GM18502 (cell line): ENCODE measurements at regions not wholly inside any gene's neighbourhood (a gene's known extent, or its start where the extent isn't known, plus 50 kb on each side); places are given as distances from the start of the nearest gene placed in this dataset.

ENCODE experiments used
- ATAC-seq: cut with Tn5 transposase; IDR thresholded peaks from one replicate; pipeline ENCODE4 v1.9.1; 2021; ENCODE audit warnings: mild to moderate bottlenecking; ENCODE audit not compliant: unreplicated experiment, poor library complexity

GRCh38 chr18:68623342-68623741 is 91.6 kb downstream of the TMX3 start:
- peak; percentile 86 for ATAC-seq

- no peak for ATAC-seq
Observed at GRCh38 chr18:68611311-68611710, 103.6 kb downstream of the TMX3 start.

DNA sequence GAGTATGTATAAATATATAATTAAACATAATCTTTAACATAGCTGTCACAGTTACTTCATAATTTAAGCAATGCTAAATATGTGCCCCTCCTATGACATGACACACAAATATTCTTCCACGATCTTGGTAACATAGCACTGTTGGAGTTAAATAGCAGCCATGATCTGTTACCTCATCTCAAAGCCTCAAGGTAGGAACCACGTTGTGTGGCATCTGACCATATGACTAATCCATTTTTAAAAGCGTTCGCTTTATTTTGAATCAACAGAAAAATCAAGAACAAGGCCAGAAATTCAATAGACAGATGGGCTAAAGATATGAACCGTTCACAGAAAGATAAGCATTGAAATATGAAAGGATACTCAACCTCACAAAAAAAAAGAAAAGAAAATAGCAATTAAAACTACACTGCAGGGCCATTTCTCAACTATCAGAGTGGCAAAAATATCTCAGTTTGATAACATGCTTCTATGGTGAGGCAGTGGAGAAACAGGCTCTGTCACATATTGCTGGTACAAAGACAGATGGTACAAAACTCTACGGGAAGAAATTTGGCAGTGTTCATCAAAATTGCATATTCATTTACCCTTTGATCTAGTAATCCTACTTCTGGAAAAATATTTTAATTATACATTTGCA is 105.9 kb downstream of the TMX3 start:
- no peak for ATAC-seq

- peak; percentile 46 for ATAC-seq
Observed at GRCh38 chr18:68607852-68608251, 107.1 kb downstream of the TMX3 start.

- ATAC-seq, result no peak
Observed at GRCh38 chr18:68604256-68604655, 110.7 kb downstream of the TMX3 start.

- ATAC-seq, result no peak
Observed at GRCh38 chr18:68596016-68596415, 118.9 kb downstream of the TMX3 start.

GRCh38 chr18:68588169-68588568 is 126.7 kb downstream of the TMX3 start:
- ATAC-seq, result no peak

GRCh38 chr18:68583685-68584084 is 131.2 kb downstream of the TMX3 start:
- no peak for ATAC-seq

- ATAC-seq, result no peak
Observed at GRCh38 chr18:68574311-68574710, 140.6 kb downstream of the TMX3 start.

- no peak for ATAC-seq
Observed at GRCh38 chr18:68569936-68570335, 145.0 kb downstream of the TMX3 start.

DNA sequence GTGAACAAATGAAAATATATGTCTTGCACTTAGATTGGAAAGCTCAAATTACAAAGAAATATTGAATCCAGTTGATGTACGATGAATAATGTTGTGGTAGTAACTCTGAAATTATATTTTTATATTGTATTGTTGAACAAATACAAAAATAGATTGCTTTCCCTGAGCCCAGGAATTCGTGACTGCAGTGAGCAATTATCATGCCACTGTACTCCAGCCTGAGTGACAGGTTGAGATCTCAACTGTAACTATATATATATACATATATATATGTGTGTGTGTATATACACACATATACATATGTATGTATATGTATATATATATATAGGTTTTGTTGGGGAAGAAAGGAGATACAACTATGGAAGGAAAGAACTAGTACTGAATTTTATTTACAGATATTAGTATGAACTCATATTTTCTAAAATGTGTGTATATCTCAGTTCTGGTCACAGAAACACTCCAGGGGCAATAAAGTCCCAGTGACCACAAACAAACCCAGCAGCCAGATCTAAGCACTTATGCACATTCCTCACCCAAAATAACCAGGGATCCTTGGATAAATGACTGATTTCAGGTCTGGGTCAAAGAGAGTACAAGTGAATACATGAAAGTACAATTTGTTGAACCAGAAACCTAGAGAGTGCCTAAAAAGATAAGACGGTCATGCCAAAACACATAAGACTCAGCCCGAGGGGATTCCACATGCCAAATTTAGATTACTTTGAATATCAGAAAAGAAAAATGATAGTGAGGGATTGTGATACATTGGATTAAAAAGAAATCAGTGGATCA is 146.3 kb downstream of the TMX3 start:
- no peak for ATAC-seq

GRCh38 chr18:68566991-68567390 is 147.9 kb downstream of the TMX3 start:
- ATAC-seq, result no peak

- ATAC-seq, result no peak
Observed at GRCh38 chr18:68564961-68565360, 149.9 kb downstream of the TMX3 start.

- ATAC-seq, result no peak
Observed at GRCh38 chr18:68564351-68564750, 150.6 kb downstream of the TMX3 start.

DNA sequence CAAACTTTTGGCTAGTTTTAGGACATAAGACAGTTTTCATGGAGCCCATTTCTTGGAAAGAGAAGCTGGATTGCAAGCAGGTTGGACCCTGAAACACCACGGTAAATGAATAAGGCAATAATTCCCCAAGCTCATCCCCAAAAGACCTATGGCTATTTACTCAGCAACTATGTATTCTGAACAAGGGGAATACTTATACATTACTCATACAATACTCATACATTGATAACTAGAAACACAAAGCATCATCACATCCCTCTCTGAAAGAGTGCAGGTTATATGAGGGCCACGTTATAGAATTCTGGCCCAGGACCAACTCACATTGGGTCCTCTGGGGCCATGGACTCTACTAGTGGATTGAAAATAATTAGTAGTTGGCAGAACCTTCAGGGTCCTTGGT is 154.8 kb downstream of the TMX3 start:
- no peak for ATAC-seq

- no peak for ATAC-seq
Observed at GRCh38 chr18:68557183-68557582, 157.7 kb downstream of the TMX3 start.

GRCh38 chr18:68555879-68556301 is 159.0 kb downstream of the TMX3 start:
- ATAC-seq, result no peak

GRCh38 chr18:68548904-68549870 is 165.7 kb downstream of the TMX3 start:
- no peak for ATAC-seq

- ATAC-seq, result no peak
Observed at GRCh38 chr18:68543344-68543743, 171.6 kb downstream of the TMX3 start.

DNA sequence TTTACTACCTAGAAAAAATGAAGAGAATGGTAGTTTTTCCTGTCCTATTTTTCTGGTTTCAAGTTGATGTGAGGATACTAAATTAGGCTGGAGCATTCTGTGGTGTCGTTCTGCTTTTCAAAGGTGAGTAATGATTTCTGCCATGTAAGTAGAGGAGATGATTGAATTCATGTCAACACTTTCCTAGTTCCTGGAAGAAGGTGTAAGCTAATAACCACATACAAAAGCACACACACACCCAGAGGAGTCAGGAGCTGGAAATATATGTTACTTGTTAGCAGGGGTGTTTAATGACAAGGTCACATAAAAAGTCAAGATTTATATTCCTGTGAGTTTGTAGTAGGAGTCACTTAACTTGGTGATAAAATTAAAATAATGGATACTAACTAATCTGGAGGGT is 172.1 kb downstream of the TMX3 start:
- ATAC-seq, result no peak

- ATAC-seq, result no peak
Observed at GRCh38 chr18:68533641-68534040, 181.3 kb downstream of the TMX3 start.
